GM19238 (cell line): ENCODE measurements at regions not wholly inside any gene's neighbourhood (a gene's known extent, or its start where the extent isn't known, plus 50 kb on each side); places are given as distances from the start of the nearest gene placed in this dataset.
"Not testable (repeated sequence)": the region's sequence is repeated elsewhere in the genome, so short reads cannot be mapped to it uniquely, and the experiment has no call there.

Experiments used
- DNase-seq: peaks from one replicate; pipeline ENCODE4 v3.0.0; 2011; ENCODE audit warnings: low spot score; ENCODE audit not compliant: insufficient read length

GRCh38 chr1:79741720-79742421 lies 735.3 kb upstream of the ADGRL4 start:
- no peak for DNase-seq

GRCh38 chr1:79738101-79738500 lies 731.6 kb upstream of the ADGRL4 start:
- DNase-seq: no peak

GRCh38 chr1:79737193-79737592 lies 730.7 kb upstream of the ADGRL4 start:
- DNase-seq: no peak

- DNase-seq: no peak
Measured at GRCh38 chr1:79732950-79733349, 726.4 kb upstream of the ADGRL4 start.

- DNase-seq: no peak
Measured at GRCh38 chr1:79726911-79727310, 720.4 kb upstream of the ADGRL4 start.

GRCh38 chr1:79726321-79726720 lies 719.8 kb upstream of the ADGRL4 start:
- DNase-seq: no peak

GRCh38 chr1:79716447-79716846 lies 709.9 kb upstream of the ADGRL4 start:
- no peak for DNase-seq

- DNase-seq: no peak
Measured at GRCh38 chr1:79714664-79715063, 708.1 kb upstream of the ADGRL4 start.

GRCh38 chr1:79711001-79711431 lies 704.5 kb upstream of the ADGRL4 start:
- no peak for DNase-seq

- no peak for DNase-seq
Measured at GRCh38 chr1:79708646-79709265, 702.2 kb upstream of the ADGRL4 start.

GRCh38 chr1:79705218-79705617 lies 698.7 kb upstream of the ADGRL4 start:
- DNase-seq: no peak

- no peak for DNase-seq
Measured at GRCh38 chr1:79704067-79704466, 697.5 kb upstream of the ADGRL4 start.

GRCh38 chr1:79702336-79702999 lies 695.9 kb upstream of the ADGRL4 start:
- not testable (repeated sequence) for DNase-seq

- DNase-seq: no peak
Measured at GRCh38 chr1:79695138-79695537, 688.6 kb upstream of the ADGRL4 start.

- DNase-seq: no peak
Measured at GRCh38 chr1:79694241-79694640, 687.7 kb upstream of the ADGRL4 start.

GRCh38 chr1:79693441-79694114 lies 687.0 kb upstream of the ADGRL4 start:
- DNase-seq: no peak

- DNase-seq: no peak
Measured at GRCh38 chr1:79692519-79692918, 686.0 kb upstream of the ADGRL4 start.

GRCh38 chr1:79688932-79689331 lies 682.4 kb upstream of the ADGRL4 start:
- no peak for DNase-seq

- DNase-seq: no peak
Measured at GRCh38 chr1:79683420-79683819, 676.9 kb upstream of the ADGRL4 start.

GRCh38 chr1:79682478-79682877 lies 675.9 kb upstream of the ADGRL4 start:
- no peak for DNase-seq

GRCh38 chr1:79681382-79681781 lies 674.9 kb upstream of the ADGRL4 start:
- no peak for DNase-seq

- no peak for DNase-seq
Measured at GRCh38 chr1:79679916-79680315, 673.4 kb upstream of the ADGRL4 start.
